C4-2B (cell line): ENCODE measurements at regions not wholly inside any gene's neighbourhood (a gene's known extent, or its start where the extent isn't known, plus 50 kb on each side); places are given as distances from the start of the nearest gene placed in this dataset.
"Not testable (repeated sequence)": the region's sequence is repeated elsewhere in the genome, so short reads cannot be mapped to it uniquely, and the experiment has no call there.

Experiments used
- ZFX ChIP-seq: fragments of 450-650 bp; IDR thresholded peaks from 2 replicates; pipeline ENCODE4 v1.6.1; 2017
- TF ChIP-seq, protein P1 (sequence below): fragments of 450-650 bp; conservative IDR thresholded peaks from 2 replicates; pipeline ENCODE4 v1.5.1; 2017; ENCODE audit warnings: mild to moderate bottlenecking

- TF ChIP-seq, protein P1, sequence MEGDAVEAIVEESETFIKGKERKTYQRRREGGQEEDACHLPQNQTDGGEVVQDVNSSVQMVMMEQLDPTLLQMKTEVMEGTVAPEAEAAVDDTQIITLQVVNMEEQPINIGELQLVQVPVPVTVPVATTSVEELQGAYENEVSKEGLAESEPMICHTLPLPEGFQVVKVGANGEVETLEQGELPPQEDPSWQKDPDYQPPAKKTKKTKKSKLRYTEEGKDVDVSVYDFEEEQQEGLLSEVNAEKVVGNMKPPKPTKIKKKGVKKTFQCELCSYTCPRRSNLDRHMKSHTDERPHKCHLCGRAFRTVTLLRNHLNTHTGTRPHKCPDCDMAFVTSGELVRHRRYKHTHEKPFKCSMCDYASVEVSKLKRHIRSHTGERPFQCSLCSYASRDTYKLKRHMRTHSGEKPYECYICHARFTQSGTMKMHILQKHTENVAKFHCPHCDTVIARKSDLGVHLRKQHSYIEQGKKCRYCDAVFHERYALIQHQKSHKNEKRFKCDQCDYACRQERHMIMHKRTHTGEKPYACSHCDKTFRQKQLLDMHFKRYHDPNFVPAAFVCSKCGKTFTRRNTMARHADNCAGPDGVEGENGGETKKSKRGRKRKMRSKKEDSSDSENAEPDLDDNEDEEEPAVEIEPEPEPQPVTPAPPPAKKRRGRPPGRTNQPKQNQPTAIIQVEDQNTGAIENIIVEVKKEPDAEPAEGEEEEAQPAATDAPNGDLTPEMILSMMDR: not testable (repeated sequence)
- not testable (repeated sequence) for TF ChIP-seq ZFX
Measured at GRCh38 chr3:153933481-153933880, 187.7 kb upstream of the ARHGEF26 start.
